ENCODE measurements at regions not wholly inside any gene's neighbourhood (a gene's known extent, or its start where the extent isn't known, plus 50 kb on each side); places are given as distances from the start of the nearest gene placed in this dataset.

- Mint-ChIP-seq H3K27ac (no peak overlapping the region), H3K9me3 (peaks cover 0 to 4% (median 0%) of the 10 kb centered on the region in 5 donors), H3K36me3 (no peaks in the 10 kb centered on the region), H3K4me3 (no peak overlapping the region), H3K27me3 (no peaks in the 10 kb centered on the region), H3K4me1 (no peaks in the 10 kb centered on the region)
- no peaks in the 10 kb centered on the region for H3K27me3 ChIP-seq (ENCODE audit: insufficient read depth, low read length, poor library complexity, severe bottlenecking)
- no peaks in the 10 kb centered on the region for H3K4me1 ChIP-seq (ENCODE audit: insufficient read depth, low read length)
- POLR2A ChIA-PET, result no interaction called here
- H3K4me3 ChIP-seq (ENCODE audit: low read length), result no peak overlapping the region
- H3K36me3 ChIP-seq (ENCODE audit: insufficient read depth, low read length), result no peaks in the 10 kb centered on the region
- no peak for DNase-seq
- no peak overlapping the region for H3K27ac ChIP-seq (ENCODE audit: low read depth, low read length)
- no peaks in the 10 kb centered on the region for H3K9me3 ChIP-seq (ENCODE audit: low read length)
- CTCF ChIA-PET, result no interaction called here
Observed at GRCh38 chrX:25287521-25287920, 271.8 kb upstream of the ARX start.

- Histone ChIP-seq H3K36me3 (ENCODE audit: insufficient read depth, low read length) (no peaks in the 10 kb centered on the region), H3K4me3 (ENCODE audit: low read length) (no peak overlapping the region), H3K9me3 (ENCODE audit: low read length) (no peaks in the 10 kb centered on the region), H3K27me3 (ENCODE audit: insufficient read depth, low read length, poor library complexity, severe bottlenecking) (no peaks in the 10 kb centered on the region), H3K4me1 (ENCODE audit: insufficient read depth, low read length) (no peaks in the 10 kb centered on the region), H3K27ac (ENCODE audit: low read depth, low read length) (no peak overlapping the region)
- no peak for DNase-seq
- Mint-ChIP-seq H3K4me1 (no peaks in the 10 kb centered on the region), H3K27ac (no peak overlapping the region), H3K4me3 (no peak overlapping the region), H3K9me3 (peaks cover 0 to 4% (median 0%) of the 10 kb centered on the region in 5 donors), H3K36me3 (no peaks in the 10 kb centered on the region), H3K27me3 (no peaks in the 10 kb centered on the region)
- POLR2A ChIA-PET, result no interaction called here
- CTCF ChIA-PET, result no interaction called here
Observed at GRCh38 chrX:25285598-25285997, 269.8 kb upstream of the ARX start.

GRCh38 chrX:25279510-25279909 is 263.7 kb upstream of the ARX start:
- CTCF ChIA-PET, result no interaction called here
- H3K9me3 ChIP-seq (ENCODE audit: low read length), result no peaks in the 10 kb centered on the region
- H3K4me3 ChIP-seq (ENCODE audit: low read length), result no peak overlapping the region
- no peaks in the 10 kb centered on the region for H3K4me1 ChIP-seq (ENCODE audit: insufficient read depth, low read length)
- H3K27ac ChIP-seq (ENCODE audit: low read depth, low read length), result no peak overlapping the region
- H3K36me3 ChIP-seq (ENCODE audit: insufficient read depth, low read length), result no peaks in the 10 kb centered on the region
- no peaks in the 10 kb centered on the region for H3K4me1 Mint-ChIP-seq
- H3K9me3 Mint-ChIP-seq, result peaks cover 0 to 2% (median 0%) of the 10 kb centered on the region in 5 donors
- H3K4me3 Mint-ChIP-seq, result no peak overlapping the region
- no peaks in the 10 kb centered on the region for H3K27me3 Mint-ChIP-seq
- no peak for DNase-seq
- no peak overlapping the region for H3K27ac Mint-ChIP-seq
- POLR2A ChIA-PET, result no interaction called here
- no peaks in the 10 kb centered on the region for H3K27me3 ChIP-seq (ENCODE audit: insufficient read depth, low read length, poor library complexity, severe bottlenecking)
- no peaks in the 10 kb centered on the region for H3K36me3 Mint-ChIP-seq

- H3K27ac Mint-ChIP-seq, result no peak overlapping the region
- Histone ChIP-seq H3K9me3 (ENCODE audit: low read length) (no peaks in the 10 kb centered on the region), H3K27me3 (ENCODE audit: insufficient read depth, low read length, poor library complexity, severe bottlenecking) (no peaks in the 10 kb centered on the region), H3K4me3 (ENCODE audit: low read length) (no peak overlapping the region), H3K4me1 (ENCODE audit: insufficient read depth, low read length) (no peaks in the 10 kb centered on the region), H3K27ac (ENCODE audit: low read depth, low read length) (no peak overlapping the region), H3K36me3 (ENCODE audit: insufficient read depth, low read length) (no peaks in the 10 kb centered on the region)
- POLR2A ChIA-PET, result no interaction called here
- H3K4me3 Mint-ChIP-seq, result no peak overlapping the region
- CTCF ChIA-PET, result no interaction called here
- no peaks in the 10 kb centered on the region for H3K36me3 Mint-ChIP-seq
- H3K4me1 Mint-ChIP-seq, result no peaks in the 10 kb centered on the region
- DNase-seq, result no peak
- H3K27me3 Mint-ChIP-seq, result no peaks in the 10 kb centered on the region
- H3K9me3 Mint-ChIP-seq, result peaks cover 0 to 3% (median 0%) of the 10 kb centered on the region in 5 donors
Observed at GRCh38 chrX:25278341-25278740, 262.6 kb upstream of the ARX start.

GRCh38 chrX:25277574-25277973 is 261.8 kb upstream of the ARX start:
- no peak for DNase-seq
- Histone ChIP-seq H3K27ac (ENCODE audit: low read depth, low read length) (no peak overlapping the region), H3K36me3 (ENCODE audit: insufficient read depth, low read length) (no peaks in the 10 kb centered on the region), H3K9me3 (ENCODE audit: low read length) (no peaks in the 10 kb centered on the region), H3K4me3 (ENCODE audit: low read length) (no peak overlapping the region), H3K4me1 (ENCODE audit: insufficient read depth, low read length) (no peaks in the 10 kb centered on the region), H3K27me3 (ENCODE audit: insufficient read depth, low read length, poor library complexity, severe bottlenecking) (no peaks in the 10 kb centered on the region)
- ChIA-PET POLR2A (no interaction called here), CTCF (no interaction called here)
- Mint-ChIP-seq H3K36me3 (no peaks in the 10 kb centered on the region), H3K9me3 (peaks cover 0 to 3% (median 0%) of the 10 kb centered on the region in 5 donors), H3K27me3 (no peaks in the 10 kb centered on the region), H3K4me1 (no peaks in the 10 kb centered on the region), H3K27ac (no peak overlapping the region), H3K4me3 (no peak overlapping the region)

DNA sequence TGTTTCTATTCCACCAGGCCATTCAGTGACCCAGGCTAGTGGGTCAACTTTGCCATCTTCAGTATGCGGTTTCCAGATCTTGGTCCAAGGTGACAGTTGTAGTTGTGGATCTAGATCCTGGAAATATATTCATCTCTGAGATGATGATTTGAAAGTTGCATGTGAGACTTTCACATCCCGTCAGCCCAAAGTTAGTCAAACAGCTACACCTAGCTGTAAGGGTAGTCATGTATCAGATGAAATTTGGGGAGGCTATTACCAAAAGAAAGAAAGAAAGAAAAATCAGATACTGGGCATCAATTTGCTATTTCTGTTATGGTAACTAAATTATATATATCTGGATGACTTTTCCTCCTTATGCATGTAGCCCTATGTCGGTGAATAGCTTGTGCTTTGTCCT is 259.4 kb upstream of the ARX start:
- Mint-ChIP-seq H3K27me3 (no peaks in the 10 kb centered on the region), H3K9me3 (peaks cover 0 to 3% (median 0%) of the 10 kb centered on the region in 5 donors), H3K36me3 (no peaks in the 10 kb centered on the region), H3K4me1 (no peaks in the 10 kb centered on the region), H3K27ac (no peak overlapping the region), H3K4me3 (no peak overlapping the region)
- Histone ChIP-seq H3K4me3 (ENCODE audit: low read length) (no peak overlapping the region), H3K36me3 (ENCODE audit: insufficient read depth, low read length) (no peaks in the 10 kb centered on the region), H3K27me3 (ENCODE audit: insufficient read depth, low read length, poor library complexity, severe bottlenecking) (no peaks in the 10 kb centered on the region), H3K9me3 (ENCODE audit: low read length) (no peaks in the 10 kb centered on the region), H3K4me1 (ENCODE audit: insufficient read depth, low read length) (no peaks in the 10 kb centered on the region), H3K27ac (ENCODE audit: low read depth, low read length) (no peak overlapping the region)
- CTCF ChIA-PET, result no interaction called here
- no peak for DNase-seq
- POLR2A ChIA-PET, result no interaction called here

GRCh38 chrX:25241461-25241860 is 225.7 kb upstream of the ARX start:
- Mint-ChIP-seq H3K4me3 (no peak overlapping the region), H3K4me1 (no peaks in the 10 kb centered on the region), H3K27ac (no peak overlapping the region), H3K36me3 (no peaks in the 10 kb centered on the region), H3K9me3 (peaks cover 0 to 3% (median 0%) of the 10 kb centered on the region in 5 donors), H3K27me3 (no peaks in the 10 kb centered on the region)
- H3K27me3 ChIP-seq (ENCODE audit: insufficient read depth, low read length, poor library complexity, severe bottlenecking), result no peaks in the 10 kb centered on the region
- H3K27ac ChIP-seq (ENCODE audit: low read depth, low read length), result no peak overlapping the region
- H3K4me1 ChIP-seq (ENCODE audit: insufficient read depth, low read length), result no peaks in the 10 kb centered on the region
- no peaks in the 10 kb centered on the region for H3K9me3 ChIP-seq (ENCODE audit: low read length)
- no peak overlapping the region for H3K4me3 ChIP-seq (ENCODE audit: low read length)
- no peaks in the 10 kb centered on the region for H3K36me3 ChIP-seq (ENCODE audit: insufficient read depth, low read length)
- POLR2A ChIA-PET, result no interaction called here
- DNase-seq, result no peak
- CTCF ChIA-PET, result no interaction called here

DNA sequence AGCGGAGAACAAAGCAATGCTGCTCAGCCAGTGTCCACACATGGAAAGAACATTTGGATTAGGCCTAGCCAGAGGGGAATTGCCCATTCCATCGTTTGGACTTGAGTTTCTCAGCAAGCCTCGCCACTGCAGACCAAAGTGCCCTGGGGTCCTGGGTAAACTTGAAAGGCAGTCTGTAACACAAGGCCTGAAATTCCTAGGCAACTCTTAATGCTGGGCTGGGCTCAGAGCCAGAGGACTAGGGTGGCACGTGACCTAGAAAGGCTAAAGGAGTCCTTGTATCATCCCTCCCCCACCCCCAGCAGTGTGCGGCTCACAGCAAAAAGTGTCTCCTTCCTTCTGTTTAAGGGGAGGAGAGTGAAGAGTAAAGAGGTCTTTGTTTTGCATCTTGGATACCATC is 210.4 kb upstream of the ARX start:
- H3K27me3 ChIP-seq (ENCODE audit: insufficient read depth, low read length, poor library complexity, severe bottlenecking), result no peaks in the 10 kb centered on the region
- POLR2A ChIA-PET, result no interaction called here
- no peak overlapping the region for H3K27ac Mint-ChIP-seq
- H3K36me3 ChIP-seq (ENCODE audit: insufficient read depth, low read length), result no peaks in the 10 kb centered on the region
- H3K9me3 ChIP-seq (ENCODE audit: low read length), result no peaks in the 10 kb centered on the region
- no peaks in the 10 kb centered on the region for H3K4me1 Mint-ChIP-seq
- H3K27me3 Mint-ChIP-seq, result no peaks in the 10 kb centered on the region
- no peak overlapping the region for H3K4me3 Mint-ChIP-seq
- no peaks in the 10 kb centered on the region for H3K4me1 ChIP-seq (ENCODE audit: insufficient read depth, low read length)
- peaks cover 0 to 3% (median 0%) of the 10 kb centered on the region in 5 donors for H3K9me3 Mint-ChIP-seq
- CTCF ChIA-PET, result no interaction called here
- H3K4me3 ChIP-seq (ENCODE audit: low read length), result no peak overlapping the region
- no peaks in the 10 kb centered on the region for H3K36me3 Mint-ChIP-seq
- H3K27ac ChIP-seq (ENCODE audit: low read depth, low read length), result no peak overlapping the region
- DNase-seq, result no peak

- Mint-ChIP-seq H3K36me3 (no peaks in the 10 kb centered on the region), H3K9me3 (no peaks in the 10 kb centered on the region), H3K27me3 (peaks cover 0 to 2% of the 10 kb centered on the region in 2 donors), H3K4me1 (no peaks in the 10 kb centered on the region), H3K27ac (no peak overlapping the region), H3K4me3 (no peak overlapping the region)
- no peak overlapping the region for H3K27ac ChIP-seq (ENCODE audit: low read depth, low read length)
- ChIA-PET CTCF (no interaction called here), POLR2A (no interaction called here)
- no peaks in the 10 kb centered on the region for H3K36me3 ChIP-seq (ENCODE audit: insufficient read depth, low read length)
- no peaks in the 10 kb centered on the region for H3K9me3 ChIP-seq (ENCODE audit: low read length)
- no peak overlapping the region for H3K4me3 ChIP-seq (ENCODE audit: low read length)
- H3K4me1 ChIP-seq (ENCODE audit: insufficient read depth, low read length), result no peaks in the 10 kb centered on the region
- H3K27me3 ChIP-seq (ENCODE audit: insufficient read depth, low read length, poor library complexity, severe bottlenecking), result no peaks in the 10 kb centered on the region
- DNase-seq, result no peak
Observed at GRCh38 chrX:25219480-25219879, 203.7 kb upstream of the ARX start.

All from CD8-positive, alpha-beta memory T cell (primary cell).